Fibroblast of the conjunctiva (primary cell): ENCODE measurements at regions not wholly inside any gene's neighbourhood (a gene's known extent, or its start where the extent isn't known, plus 50 kb on each side); places are given as distances from the start of the nearest gene placed in this dataset.
"Not testable (repeated sequence)": the region's sequence is repeated elsewhere in the genome, so short reads cannot be mapped to it uniquely, and the experiment has no call there.

Experiments used
- DNase-seq: peaks from one replicate; pipeline ENCODE4 v3.0.0-alpha.2; 2010; ENCODE audit warnings: low read depth

DNA sequence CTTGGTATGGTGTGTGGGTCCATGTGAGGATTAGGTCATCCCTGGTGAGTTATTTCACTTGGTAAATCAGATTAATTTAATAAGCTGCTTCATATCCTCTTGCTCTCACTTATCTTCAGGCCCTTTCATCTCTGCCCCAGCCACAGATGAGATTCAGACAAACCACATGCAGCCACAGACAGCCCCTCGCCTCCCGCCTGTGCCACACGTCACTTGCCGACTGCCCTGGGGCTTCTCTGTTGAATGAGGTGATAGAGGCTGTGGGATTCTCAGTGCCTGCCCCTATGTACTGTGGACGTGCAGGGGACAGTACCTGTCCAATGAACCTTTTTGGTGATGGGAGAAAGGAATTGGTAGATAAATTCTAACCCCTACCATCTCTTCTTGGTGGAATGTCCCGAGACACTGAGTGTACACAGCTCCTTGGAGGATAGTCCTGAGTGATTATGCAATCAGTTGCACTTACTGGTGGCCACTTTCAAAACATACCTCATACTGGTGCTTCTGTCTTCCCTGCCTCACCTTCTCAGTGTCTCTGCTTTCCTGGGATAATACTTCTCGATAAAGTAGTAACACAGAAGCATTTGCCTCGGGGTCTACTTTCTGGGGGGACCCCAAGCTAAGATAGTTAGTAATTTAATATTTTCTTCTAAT lies 248.7 kb downstream of the TTC6 start:
- DNase-seq: no peak

DNA sequence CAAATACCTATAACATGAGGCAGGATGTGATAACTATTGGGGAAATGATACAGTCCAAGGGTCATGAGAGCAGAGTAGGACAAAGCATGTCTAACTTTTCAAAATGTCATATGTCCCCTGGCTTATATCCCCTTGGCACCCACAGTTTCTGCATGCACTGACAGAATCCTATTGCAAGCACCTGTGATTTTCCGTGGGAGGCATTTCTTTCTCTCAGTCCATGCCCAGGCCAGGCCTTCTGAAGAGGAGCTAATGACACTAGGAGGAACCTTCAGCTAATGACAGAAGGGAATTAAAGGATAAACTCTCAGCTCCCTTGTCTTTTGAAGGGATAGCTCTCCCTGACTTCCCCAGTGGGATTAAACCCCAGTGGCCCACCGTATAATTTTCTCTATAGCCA lies 249.2 kb downstream of the TTC6 start:
- no peak for DNase-seq

- DNase-seq: no peak
These were observed 253.7 kb downstream of the TTC6 start for GRCh38 chr14:37848985-37849621.

DNA sequence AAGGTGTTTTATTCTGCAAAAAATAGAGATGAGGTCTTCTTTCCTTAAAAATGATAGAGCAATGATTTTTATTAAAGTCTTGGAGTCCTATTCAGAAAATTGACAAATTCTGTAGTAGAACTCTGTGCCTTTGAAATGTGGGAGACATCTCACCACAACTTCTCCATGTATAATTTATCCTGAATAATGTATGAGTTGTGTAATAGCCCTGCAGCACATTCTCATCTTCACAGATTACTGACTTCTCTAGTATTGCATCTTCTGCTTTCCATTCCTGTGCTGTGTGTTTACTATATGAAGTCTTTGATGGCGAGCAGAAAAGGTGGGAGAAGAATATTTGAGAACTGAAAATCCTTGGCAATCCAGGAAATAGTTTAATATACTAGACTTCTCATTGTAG lies 255.6 kb downstream of the TTC6 start:
- no peak for DNase-seq

DNA sequence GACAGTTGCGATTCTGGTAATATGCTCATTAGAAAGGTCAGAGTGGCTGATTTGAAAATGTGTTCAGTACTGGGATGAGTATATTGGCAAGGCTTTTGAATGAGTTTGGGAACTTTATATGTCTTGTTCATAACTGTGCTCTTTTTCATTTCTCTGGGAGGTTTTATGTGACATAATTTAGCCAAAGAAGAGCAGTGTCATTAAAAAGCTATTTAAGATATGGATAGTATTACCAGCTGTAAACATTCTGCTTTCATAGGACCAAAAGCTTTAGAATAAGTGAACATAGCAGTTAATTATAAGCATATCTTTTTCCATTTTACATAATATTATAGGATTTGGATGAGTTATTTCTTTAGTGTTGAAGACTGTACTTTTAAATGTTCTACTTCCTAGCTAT lies 260.4 kb downstream of the TTC6 start:
- no peak for DNase-seq

GRCh38 chr14:37857774-37858266 lies 262.4 kb downstream of the TTC6 start:
- no peak for DNase-seq

GRCh38 chr14:37858733-37859132 lies 263.3 kb downstream of the TTC6 start:
- no peak for DNase-seq

DNA sequence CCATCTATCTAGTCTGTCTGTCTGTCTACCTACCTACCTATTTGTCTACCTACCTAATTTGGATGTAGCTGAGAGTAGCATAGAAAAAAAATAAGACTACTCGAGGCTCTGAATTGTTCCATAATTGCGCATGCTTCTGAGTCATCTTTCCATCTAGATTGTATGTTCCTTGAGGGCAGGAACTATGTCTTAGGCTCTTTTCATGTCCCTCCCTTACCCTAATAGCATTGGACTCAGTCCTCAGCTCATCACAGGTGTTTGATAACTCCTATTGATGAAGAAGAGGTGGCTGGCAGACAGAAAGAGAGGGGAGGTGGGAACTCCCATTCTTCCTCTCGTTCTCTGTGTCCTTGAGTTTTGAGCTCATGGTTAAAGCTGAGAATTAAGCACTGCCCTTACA lies 263.7 kb downstream of the TTC6 start:
- no peak for DNase-seq

DNA sequence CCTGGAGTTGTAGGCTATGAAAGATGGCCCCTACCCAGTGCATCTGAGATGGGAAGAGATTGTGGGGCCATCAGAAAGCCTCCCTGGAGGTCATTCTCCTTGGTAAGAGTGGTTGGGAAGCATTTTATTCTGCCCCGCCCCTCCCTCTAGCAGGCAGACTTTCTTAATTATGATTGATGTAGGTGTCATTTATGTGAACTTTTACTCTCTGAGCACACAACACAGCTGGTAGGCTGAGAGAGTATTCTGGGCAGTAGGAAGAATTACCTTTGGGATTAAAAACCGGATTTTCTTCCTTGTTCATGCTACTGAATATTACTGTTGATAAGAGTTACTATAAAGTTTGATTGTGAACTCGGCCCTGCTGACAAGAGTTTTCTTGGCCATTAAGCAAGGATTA lies 266.8 kb downstream of the TTC6 start:
- DNase-seq: no peak

DNA sequence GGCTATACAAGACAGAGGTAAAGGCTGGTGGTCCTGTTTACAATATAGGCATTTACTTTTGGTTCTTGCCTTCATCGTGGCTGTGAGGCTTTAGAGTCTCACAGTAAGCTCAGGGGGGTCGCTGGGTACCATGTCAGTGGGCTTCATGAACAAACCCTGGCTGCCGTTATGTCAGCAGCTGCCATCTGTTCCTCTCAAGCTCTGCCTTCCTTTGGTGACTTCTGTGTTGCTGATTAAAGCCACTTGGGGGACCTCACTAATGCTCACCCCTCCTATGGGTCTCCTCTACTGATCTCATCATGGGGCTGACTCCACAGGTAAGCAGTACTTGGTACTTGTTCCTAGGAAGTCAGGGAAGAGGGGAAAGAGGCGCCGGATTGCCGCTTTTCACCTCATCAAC lies 268.7 kb downstream of the TTC6 start:
- DNase-seq: no peak

DNA sequence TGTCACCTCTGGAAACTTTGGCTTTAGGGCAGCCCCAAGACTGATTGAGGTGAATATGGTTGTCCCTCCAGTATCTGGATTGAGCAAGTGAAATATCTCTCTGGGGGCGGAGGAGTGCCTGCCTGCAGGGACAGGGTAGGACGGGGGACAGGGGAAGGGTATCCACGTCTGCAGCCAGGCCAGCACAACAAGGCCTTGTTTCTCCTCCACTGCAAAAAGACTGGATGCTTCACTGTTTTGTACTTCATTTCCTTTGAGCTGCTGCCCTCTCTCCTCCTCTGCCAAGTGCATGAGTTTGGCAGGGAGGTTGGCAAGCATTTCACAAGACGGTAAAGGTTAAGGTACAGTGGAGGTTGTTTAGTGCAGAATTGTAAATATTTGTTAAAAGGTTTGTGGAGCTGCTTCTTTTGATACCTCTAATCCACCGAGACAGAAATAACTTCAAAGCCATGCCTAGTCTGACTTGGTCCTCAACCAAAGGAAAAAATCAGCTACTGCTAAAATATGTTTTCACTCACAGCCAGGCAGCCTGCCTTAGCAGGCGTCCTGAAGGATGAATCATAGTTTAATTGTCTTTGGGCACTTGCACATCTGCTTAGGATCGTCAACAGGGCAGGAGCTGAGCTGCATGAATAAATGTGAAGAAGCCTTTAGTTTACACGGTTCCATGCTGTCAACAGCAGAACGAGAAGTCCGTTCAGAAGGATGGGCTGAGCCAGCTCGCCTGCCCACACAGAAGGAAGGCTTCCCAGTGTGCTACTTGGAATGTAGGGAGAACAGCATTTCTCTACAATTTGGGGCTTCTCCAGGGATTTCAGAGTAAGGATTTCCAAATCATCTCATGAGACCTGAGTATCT lies 269.7 kb downstream of the TTC6 start:
- DNase-seq: peak; percentile 18

GRCh38 chr14:37865719-37866549 lies 270.5 kb downstream of the TTC6 start:
- DNase-seq: no peak

DNA sequence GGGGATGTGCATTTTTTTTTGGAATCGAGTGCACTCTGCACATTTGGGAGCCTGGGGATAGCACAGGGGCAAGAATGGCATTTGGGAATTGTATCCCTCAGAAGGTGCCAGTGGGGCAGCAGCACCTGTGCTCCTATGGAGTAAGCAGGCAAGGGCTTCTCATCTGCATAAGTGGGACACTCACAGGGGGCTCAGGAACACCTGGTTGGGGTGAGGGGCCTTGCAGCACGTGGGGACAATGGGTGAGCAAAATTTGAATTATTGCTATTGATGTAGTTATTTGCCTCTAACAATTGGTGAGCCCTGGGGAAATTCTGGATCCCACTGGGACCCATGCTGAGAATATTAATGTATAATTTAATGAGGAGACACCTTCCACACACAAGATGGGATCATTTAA lies 274.2 kb downstream of the TTC6 start:
- DNase-seq: no peak

GRCh38 chr14:37870170-37870569 lies 274.7 kb downstream of the TTC6 start:
- DNase-seq: no peak

DNA sequence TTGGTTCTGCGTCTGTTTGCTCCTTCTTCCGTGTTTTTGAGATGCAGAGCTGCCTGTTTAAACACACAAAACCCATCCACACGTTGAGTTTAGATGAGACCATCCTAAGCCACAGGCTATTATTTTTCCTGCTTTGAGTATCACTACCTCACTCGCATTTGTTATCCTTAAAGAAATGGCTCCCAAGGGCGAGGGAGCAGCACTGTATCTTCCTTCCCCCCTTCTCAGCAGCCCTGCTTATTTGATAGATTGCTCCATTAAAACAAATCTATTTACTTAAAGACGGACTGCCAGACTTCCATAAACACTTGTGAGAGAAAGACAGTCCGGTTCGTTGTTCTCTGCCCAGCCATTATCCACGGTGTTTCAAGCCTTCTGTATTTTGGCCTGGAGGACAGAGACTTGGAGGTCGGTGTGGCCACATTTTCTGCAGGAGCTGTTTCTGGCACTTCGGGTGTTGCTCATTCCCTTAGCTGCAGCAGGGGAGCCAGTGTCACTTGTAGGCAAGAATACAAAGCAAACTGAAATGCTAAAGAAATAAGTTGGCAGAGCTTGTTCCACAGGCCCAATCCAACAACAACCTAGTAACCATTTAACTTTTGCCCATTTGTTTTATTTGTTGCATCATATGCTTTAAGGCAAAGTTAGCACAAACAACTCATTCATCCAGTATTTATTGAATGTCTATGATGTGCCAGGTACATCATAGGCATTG lies 275.4 kb downstream of the TTC6 start:
- no peak for DNase-seq

DNA sequence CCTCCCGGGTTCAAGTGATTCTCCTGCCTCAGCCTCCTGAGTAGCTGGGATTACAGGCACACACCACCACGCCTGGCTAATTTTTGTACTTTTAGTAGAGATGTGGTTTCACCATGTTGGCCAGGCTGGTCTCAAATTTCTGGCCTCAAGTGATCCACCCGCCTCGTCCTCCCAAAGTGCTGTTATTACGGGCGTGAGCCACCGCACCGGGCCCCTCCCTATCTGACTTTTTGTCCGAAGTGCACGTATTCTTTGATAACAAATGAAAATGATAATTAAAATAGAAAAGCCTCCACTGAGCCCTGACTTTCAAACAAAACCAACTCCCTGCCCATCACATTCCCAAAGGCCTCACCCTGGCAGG lies 278.6 kb downstream of the TTC6 start:
- DNase-seq: not testable (repeated sequence)

GRCh38 chr14:37874429-37875109 lies 279.1 kb downstream of the TTC6 start:
- peak; percentile 37 for DNase-seq

DNA sequence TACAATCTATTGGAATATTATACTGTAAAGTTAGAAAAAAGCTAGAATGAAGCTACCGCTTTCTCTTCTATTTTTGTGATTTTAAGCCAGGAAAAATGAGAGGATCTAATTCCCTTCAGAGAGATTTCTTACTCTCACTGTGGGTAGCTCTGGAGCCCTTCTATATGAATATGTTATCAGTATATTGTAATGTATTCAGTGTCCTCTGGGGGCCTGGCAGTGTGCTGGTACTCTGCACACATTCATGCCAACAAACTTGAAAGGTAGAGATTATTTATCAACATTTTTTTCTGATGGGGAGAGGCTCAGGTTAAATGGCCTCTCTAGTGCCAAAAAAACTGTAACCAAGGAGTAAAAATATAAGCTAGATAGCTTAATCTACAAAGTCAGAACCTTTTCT lies 292.8 kb downstream of the TTC6 start:
- no peak for DNase-seq

GRCh38 chr14:37889087-37889486 lies 293.7 kb downstream of the TTC6 start:
- DNase-seq: no peak

DNA sequence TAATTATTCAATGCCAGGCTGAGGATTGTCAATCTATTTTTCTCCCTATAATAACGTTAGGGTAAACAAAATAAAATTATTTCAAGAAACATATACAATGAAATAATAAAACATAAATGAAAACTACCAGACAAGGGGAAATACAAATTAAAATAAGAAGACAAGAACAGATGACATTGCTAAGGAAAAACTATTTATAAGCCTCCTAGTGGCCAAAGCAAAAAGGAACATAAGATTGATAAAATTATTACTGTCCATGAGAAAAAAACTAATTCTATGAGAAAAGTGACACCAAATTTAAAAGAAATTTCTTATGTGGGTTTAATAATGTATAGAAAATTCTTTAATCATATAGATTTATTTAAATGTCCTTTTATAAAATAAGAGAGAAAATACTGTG lies 294.7 kb downstream of the TTC6 start:
- no peak for DNase-seq

GRCh38 chr14:37891500-37891899 lies 296.1 kb downstream of the TTC6 start:
- not testable (repeated sequence) for DNase-seq
